Activated naive CD8-positive, alpha-beta T cell treated with anti-CD3 and anti-CD28 coated beads, Interleukin-2, amount 10 ng/mL, durations not matched to agents 7 days and 5 days (primary cell): ENCODE measurements at regions not wholly inside any gene's neighbourhood (a gene's known extent, or its start where the extent isn't known, plus 50 kb on each side); places are given as distances from the start of the nearest gene placed in this dataset.

ENCODE experiments used
- ATAC-seq: fragments of 150-1000 bp; cut with Tn5 transposase; one replicate; pipeline ENCODE4 v1.10.0; 2021; ENCODE audit warnings: low read depth, moderate library complexity
- POLR2A ChIA-PET: fragments of 350-600 bp; sonication (Branson Sonifier 250); formaldehyde crosslinking; loops from one replicate; lab custom pipeline; 2021; ENCODE audit warnings: antibody characterized with exemption; lab: Charles Lee
- DNase-seq: peaks from one replicate; pipeline ENCODE4 v3.0.0; 2021
- H3K27ac Mint-ChIP-seq: one replicate; pipeline ENCODE4 v1.8.0; 2022; ENCODE audit warnings: mild to moderate bottlenecking, mixed read lengths
- H3K27me3 Mint-ChIP-seq: one replicate; pipeline ENCODE4 v1.8.0; 2022; ENCODE audit warnings: mild to moderate bottlenecking, moderate library complexity, mixed read lengths
- H3K36me3 Mint-ChIP-seq: one replicate; pipeline ENCODE4 v1.8.0; 2021; ENCODE audit warnings: mild to moderate bottlenecking, mixed read lengths
- H3K4me1 Mint-ChIP-seq: one replicate; pipeline ENCODE4 v1.8.0; 2021; ENCODE audit warnings: mixed read lengths
- H3K4me3 Mint-ChIP-seq: one replicate; pipeline ENCODE4 v1.8.0; 2022; ENCODE audit warnings: mild to moderate bottlenecking, moderate library complexity, mixed read lengths
- H3K9me3 Mint-ChIP-seq: one replicate; pipeline ENCODE4 v1.8.0; 2021; ENCODE audit warnings: mixed read lengths

GRCh38 chr10:90591629-90592028 lies 266.2 kb downstream of the HTR7 start:
- no peak overlapping the region for H3K27ac Mint-ChIP-seq
- POLR2A ChIA-PET = no interaction called here
- no peak for DNase-seq
- H3K27me3 Mint-ChIP-seq = peaks cover 3% of the 10 kb centered on the region
- no peaks in the 10 kb centered on the region for H3K4me1 Mint-ChIP-seq
- H3K4me3 Mint-ChIP-seq = no peak overlapping the region
- H3K36me3 Mint-ChIP-seq = no peaks in the 10 kb centered on the region
- ATAC-seq = no peak
- no peaks in the 10 kb centered on the region for H3K9me3 Mint-ChIP-seq

GRCh38 chr10:90592638-90593302 lies 265.1 kb downstream of the HTR7 start:
- H3K27me3 Mint-ChIP-seq = peaks cover 3% of the 10 kb centered on the region
- no peaks in the 10 kb centered on the region for H3K9me3 Mint-ChIP-seq
- H3K4me1 Mint-ChIP-seq = no peaks in the 10 kb centered on the region
- no peak overlapping the region for H3K4me3 Mint-ChIP-seq
- ATAC-seq (no peak), DNase-seq (no peak)
- H3K36me3 Mint-ChIP-seq = no peaks in the 10 kb centered on the region
- POLR2A ChIA-PET = no interaction called here
- H3K27ac Mint-ChIP-seq = no peak overlapping the region

GRCh38 chr10:90598513-90598912 lies 259.3 kb downstream of the HTR7 start:
- POLR2A ChIA-PET = no interaction called here
- ATAC-seq (no peak), DNase-seq (no peak)
- no peak overlapping the region for H3K27ac Mint-ChIP-seq
- peaks cover 1% of the 10 kb centered on the region for H3K9me3 Mint-ChIP-seq
- no peak overlapping the region for H3K4me3 Mint-ChIP-seq
- H3K27me3 Mint-ChIP-seq = no peaks in the 10 kb centered on the region
- H3K36me3 Mint-ChIP-seq = no peaks in the 10 kb centered on the region
- H3K4me1 Mint-ChIP-seq = no peaks in the 10 kb centered on the region

- H3K4me1 Mint-ChIP-seq = no peaks in the 10 kb centered on the region
- POLR2A ChIA-PET = no interaction called here
Measured at GRCh38 chr10:90602862-90603610, 254.8 kb downstream of the HTR7 start.

GRCh38 chr10:90604636-90605035 lies 253.2 kb downstream of the HTR7 start:
- no peak for ATAC-seq
- peaks cover 1% of the 10 kb centered on the region for H3K9me3 Mint-ChIP-seq
- H3K4me3 Mint-ChIP-seq = no peak overlapping the region

More at GRCh38 chr10:90602862-90603610, 254.8 kb downstream of the HTR7 start:
- Mint-ChIP-seq H3K9me3 (peaks cover 1% of the 10 kb centered on the region), H3K36me3 (no peaks in the 10 kb centered on the region), H3K27ac (no peak overlapping the region), H3K4me3 (no peak overlapping the region), H3K27me3 (no peaks in the 10 kb centered on the region)
- ATAC-seq (no peak), DNase-seq (no peak)

GRCh38 chr10:90605506-90605905 lies 252.3 kb downstream of the HTR7 start:
- Mint-ChIP-seq H3K4me1 (no peaks in the 10 kb centered on the region), H3K36me3 (no peaks in the 10 kb centered on the region), H3K9me3 (peaks cover 3% of the 10 kb centered on the region), H3K27me3 (no peaks in the 10 kb centered on the region), H3K27ac (no peak overlapping the region), H3K4me3 (no peak overlapping the region)
- POLR2A ChIA-PET = no interaction called here
- ATAC-seq = no peak
- DNase-seq = no peak

More at GRCh38 chr10:90604636-90605035, 253.2 kb downstream of the HTR7 start:
- no peaks in the 10 kb centered on the region for H3K36me3 Mint-ChIP-seq
- H3K27ac Mint-ChIP-seq = no peak overlapping the region
- H3K27me3 Mint-ChIP-seq = no peaks in the 10 kb centered on the region
- POLR2A ChIA-PET = no interaction called here
- H3K4me1 Mint-ChIP-seq = no peaks in the 10 kb centered on the region
- no peak for DNase-seq

- Mint-ChIP-seq H3K36me3 (no peaks in the 10 kb centered on the region), H3K9me3 (peaks cover 1% of the 10 kb centered on the region), H3K27me3 (peaks cover 2% of the 10 kb centered on the region), H3K4me3 (no peak overlapping the region), H3K27ac (no peak overlapping the region), H3K4me1 (no peaks in the 10 kb centered on the region)
- POLR2A ChIA-PET = no interaction called here
- DNase-seq (no peak), ATAC-seq (no peak)
Measured at GRCh38 chr10:90612276-90612675, 245.6 kb downstream of the HTR7 start.

- Mint-ChIP-seq H3K4me1 (no peaks in the 10 kb centered on the region), H3K9me3 (peaks cover 1% of the 10 kb centered on the region), H3K36me3 (no peaks in the 10 kb centered on the region), H3K27ac (no peak overlapping the region), H3K27me3 (peaks cover 2% of the 10 kb centered on the region), H3K4me3 (no peak overlapping the region)
- POLR2A ChIA-PET = no interaction called here
- DNase-seq (no peak), ATAC-seq (no peak)
Measured at GRCh38 chr10:90614631-90615030, 243.2 kb downstream of the HTR7 start.

GRCh38 chr10:90621577-90621976 lies 236.3 kb downstream of the HTR7 start:
- peaks cover 4% of the 10 kb centered on the region for H3K27me3 Mint-ChIP-seq
- no peaks in the 10 kb centered on the region for H3K4me1 Mint-ChIP-seq
- H3K27ac Mint-ChIP-seq = no peak overlapping the region
- ATAC-seq (no peak), DNase-seq (no peak)
- H3K36me3 Mint-ChIP-seq = no peaks in the 10 kb centered on the region
- H3K4me3 Mint-ChIP-seq = no peak overlapping the region
- POLR2A ChIA-PET = no interaction called here
- no peaks in the 10 kb centered on the region for H3K9me3 Mint-ChIP-seq

- Mint-ChIP-seq H3K27ac (no peak overlapping the region), H3K27me3 (no peaks in the 10 kb centered on the region), H3K4me3 (no peak overlapping the region), H3K4me1 (no peaks in the 10 kb centered on the region), H3K9me3 (no peaks in the 10 kb centered on the region), H3K36me3 (no peaks in the 10 kb centered on the region)
- POLR2A ChIA-PET = no interaction called here
- ATAC-seq (no peak), DNase-seq (no peak)
Measured at GRCh38 chr10:90635111-90635765, 222.6 kb downstream of the HTR7 start.

- no peaks in the 10 kb centered on the region for H3K4me1 Mint-ChIP-seq
- no peak overlapping the region for H3K27ac Mint-ChIP-seq
- ATAC-seq (no peak), DNase-seq (no peak)
- POLR2A ChIA-PET = no interaction called here
- no peaks in the 10 kb centered on the region for H3K9me3 Mint-ChIP-seq
- no peak overlapping the region for H3K4me3 Mint-ChIP-seq
- no peaks in the 10 kb centered on the region for H3K27me3 Mint-ChIP-seq
- H3K36me3 Mint-ChIP-seq = no peaks in the 10 kb centered on the region
Measured at GRCh38 chr10:90640756-90641155, 217.1 kb downstream of the HTR7 start.

- Mint-ChIP-seq H3K27ac (no peak overlapping the region), H3K4me3 (no peak overlapping the region), H3K27me3 (no peaks in the 10 kb centered on the region), H3K36me3 (no peaks in the 10 kb centered on the region), H3K9me3 (no peaks in the 10 kb centered on the region), H3K4me1 (no peaks in the 10 kb centered on the region)
- POLR2A ChIA-PET = no interaction called here
- no peak for DNase-seq
- ATAC-seq = no peak
Measured at GRCh38 chr10:90641731-90642130, 216.1 kb downstream of the HTR7 start.

- Mint-ChIP-seq H3K4me1 (no peaks in the 10 kb centered on the region), H3K27ac (no peak overlapping the region), H3K9me3 (no peaks in the 10 kb centered on the region), H3K27me3 (no peaks in the 10 kb centered on the region), H3K36me3 (no peaks in the 10 kb centered on the region), H3K4me3 (no peak overlapping the region)
- no peak for DNase-seq
- ATAC-seq = no peak
- POLR2A ChIA-PET = no interaction called here
Measured at GRCh38 chr10:90642136-90642535, 215.7 kb downstream of the HTR7 start.

- DNase-seq (no peak), ATAC-seq (no peak)
- POLR2A ChIA-PET = no interaction called here
- Mint-ChIP-seq H3K9me3 (no peaks in the 10 kb centered on the region), H3K4me1 (no peaks in the 10 kb centered on the region), H3K36me3 (no peaks in the 10 kb centered on the region), H3K27me3 (peaks cover 3% of the 10 kb centered on the region), H3K4me3 (no peak overlapping the region), H3K27ac (no peak overlapping the region)
Measured at GRCh38 chr10:90642650-90643049, 215.2 kb downstream of the HTR7 start.
